ENCODE measurements at regions not wholly inside any gene's neighbourhood (a gene's known extent, or its start where the extent isn't known, plus 50 kb on each side); places are given as distances from the start of the nearest gene placed in this dataset.

GRCh38 chr15:60057554-60057953 is 53.4 kb downstream of the FOXB1 start:
- Histone ChIP-seq H3K36me3 (ENCODE audit: control insufficient read depth, insufficient read depth, low read length) (no peaks in the 10 kb centered on the region), H3K9me3 (ENCODE audit: control insufficient read depth, low read length) (no peaks in the 10 kb centered on the region), H3K4me1 (ENCODE audit: control insufficient read depth, insufficient read depth, low read length) (no peaks in the 10 kb centered on the region), H3K27ac (ENCODE audit: insufficient read depth, low read depth, low read length, poor library complexity, severe bottlenecking) (no peak overlapping the region), H3K27me3 (ENCODE audit: control insufficient read depth, insufficient read depth, low read length, poor library complexity, severe bottlenecking) (no peaks in the 10 kb centered on the region), H3K4me3 (ENCODE audit: insufficient read depth, low read depth, low read length) (no peak overlapping the region)
- WGBS, 2 experiments, result 92 to 94% methylated on average over 3 of the region's 3 CpGs

GRCh38 chr15:60059186-60059585 is 55.1 kb downstream of the FOXB1 start:
- no peak overlapping the region for H3K27ac ChIP-seq (ENCODE audit: insufficient read depth, low read depth, low read length, poor library complexity, severe bottlenecking)
- 89 to 100% methylated on average over 1 of the region's 1 CpG for WGBS, 2 experiments

GRCh38 chr15:60061758-60062157 is 57.6 kb downstream of the FOXB1 start:
- Histone ChIP-seq H3K4me1 (ENCODE audit: control insufficient read depth, insufficient read depth, low read length) (no peaks in the 10 kb centered on the region), H3K27me3 (ENCODE audit: control insufficient read depth, insufficient read depth, low read length, poor library complexity, severe bottlenecking) (no peaks in the 10 kb centered on the region), H3K36me3 (ENCODE audit: control insufficient read depth, insufficient read depth, low read length) (no peaks in the 10 kb centered on the region), H3K27ac (ENCODE audit: insufficient read depth, low read depth, low read length, poor library complexity, severe bottlenecking) (no peak overlapping the region), H3K4me3 (ENCODE audit: insufficient read depth, low read depth, low read length) (no peak overlapping the region), H3K9me3 (ENCODE audit: control insufficient read depth, low read length) (no peaks in the 10 kb centered on the region)
- 88 to 96% methylated on average over 1 of the region's 1 CpG for WGBS, 2 experiments

More at GRCh38 chr15:60059186-60059585, 55.1 kb downstream of the FOXB1 start:
- Histone ChIP-seq H3K4me3 (ENCODE audit: insufficient read depth, low read depth, low read length) (no peak overlapping the region), H3K36me3 (ENCODE audit: control insufficient read depth, insufficient read depth, low read length) (no peaks in the 10 kb centered on the region), H3K4me1 (ENCODE audit: control insufficient read depth, insufficient read depth, low read length) (no peaks in the 10 kb centered on the region), H3K9me3 (ENCODE audit: control insufficient read depth, low read length) (no peaks in the 10 kb centered on the region), H3K27me3 (ENCODE audit: control insufficient read depth, insufficient read depth, low read length, poor library complexity, severe bottlenecking) (no peaks in the 10 kb centered on the region)

- Histone ChIP-seq H3K4me3 (ENCODE audit: insufficient read depth, low read depth, low read length) (no peak overlapping the region), H3K27me3 (ENCODE audit: control insufficient read depth, insufficient read depth, low read length, poor library complexity, severe bottlenecking) (no peaks in the 10 kb centered on the region), H3K9me3 (ENCODE audit: control insufficient read depth, low read length) (no peaks in the 10 kb centered on the region), H3K4me1 (ENCODE audit: control insufficient read depth, insufficient read depth, low read length) (no peaks in the 10 kb centered on the region), H3K27ac (ENCODE audit: insufficient read depth, low read depth, low read length, poor library complexity, severe bottlenecking) (no peak overlapping the region), H3K36me3 (ENCODE audit: control insufficient read depth, insufficient read depth, low read length) (no peaks in the 10 kb centered on the region)
- WGBS, 2 experiments, result 89 to 93% methylated on average over 3 of the region's 3 CpGs
These were observed 58.7 kb downstream of the FOXB1 start for GRCh38 chr15:60062826-60063225.

GRCh38 chr15:60065951-60066350 is 61.8 kb downstream of the FOXB1 start:
- H3K4me3 ChIP-seq (ENCODE audit: insufficient read depth, low read depth, low read length), result no peak overlapping the region
- no peak overlapping the region for H3K27ac ChIP-seq (ENCODE audit: insufficient read depth, low read depth, low read length, poor library complexity, severe bottlenecking)
- WGBS, 2 experiments, result 90 to 93% methylated on average over 7 of the region's 7 CpGs
- no peaks in the 10 kb centered on the region for H3K4me1 ChIP-seq (ENCODE audit: control insufficient read depth, insufficient read depth, low read length)
- no peaks in the 10 kb centered on the region for H3K27me3 ChIP-seq (ENCODE audit: control insufficient read depth, insufficient read depth, low read length, poor library complexity, severe bottlenecking)
- no peaks in the 10 kb centered on the region for H3K36me3 ChIP-seq (ENCODE audit: control insufficient read depth, insufficient read depth, low read length)
- H3K9me3 ChIP-seq (ENCODE audit: control insufficient read depth, low read length), result no peaks in the 10 kb centered on the region

GRCh38 chr15:60070838-60071493 is 66.9 kb downstream of the FOXB1 start:
- Histone ChIP-seq H3K9me3 (ENCODE audit: control insufficient read depth, low read length) (no peaks in the 10 kb centered on the region), H3K36me3 (ENCODE audit: control insufficient read depth, insufficient read depth, low read length) (no peaks in the 10 kb centered on the region), H3K4me1 (ENCODE audit: control insufficient read depth, insufficient read depth, low read length) (peaks cover 14% of the 10 kb centered on the region), H3K4me3 (ENCODE audit: insufficient read depth, low read depth, low read length) (no peak overlapping the region), H3K27ac (ENCODE audit: insufficient read depth, low read depth, low read length, poor library complexity, severe bottlenecking) (no peak overlapping the region), H3K27me3 (ENCODE audit: control insufficient read depth, insufficient read depth, low read length, poor library complexity, severe bottlenecking) (no peaks in the 10 kb centered on the region)
- WGBS, 2 experiments, result 82 to 86% methylated on average over 8 of the region's 8 CpGs

GRCh38 chr15:60072826-60073465 is 68.8 kb downstream of the FOXB1 start:
- H3K27ac ChIP-seq (ENCODE audit: insufficient read depth, low read depth, low read length, poor library complexity, severe bottlenecking), result no peak overlapping the region
- H3K27me3 ChIP-seq (ENCODE audit: control insufficient read depth, insufficient read depth, low read length, poor library complexity, severe bottlenecking), result no peaks in the 10 kb centered on the region
- H3K4me1 ChIP-seq (ENCODE audit: control insufficient read depth, insufficient read depth, low read length), result peaks cover 33% of the 10 kb centered on the region
- H3K4me3 ChIP-seq (ENCODE audit: insufficient read depth, low read depth, low read length), result no peak overlapping the region
- H3K36me3 ChIP-seq (ENCODE audit: control insufficient read depth, insufficient read depth, low read length), result no peaks in the 10 kb centered on the region
- no peaks in the 10 kb centered on the region for H3K9me3 ChIP-seq (ENCODE audit: control insufficient read depth, low read length)
- 81 to 83% methylated on average over 5 of the region's 5 CpGs for WGBS, 2 experiments

GRCh38 chr15:60073466-60073840 is 69.3 kb downstream of the FOXB1 start:
- Histone ChIP-seq H3K4me3 (ENCODE audit: insufficient read depth, low read depth, low read length) (no peak overlapping the region), H3K9me3 (ENCODE audit: control insufficient read depth, low read length) (no peaks in the 10 kb centered on the region), H3K4me1 (ENCODE audit: control insufficient read depth, insufficient read depth, low read length) (peaks cover 37% of the 10 kb centered on the region), H3K27ac (ENCODE audit: insufficient read depth, low read depth, low read length, poor library complexity, severe bottlenecking) (no peak overlapping the region), H3K27me3 (ENCODE audit: control insufficient read depth, insufficient read depth, low read length, poor library complexity, severe bottlenecking) (no peaks in the 10 kb centered on the region), H3K36me3 (ENCODE audit: control insufficient read depth, insufficient read depth, low read length) (no peaks in the 10 kb centered on the region)
- 94 to 96% methylated on average over 3 of the region's 3 CpGs for WGBS, 2 experiments

GRCh38 chr15:60074181-60074885 is 70.2 kb downstream of the FOXB1 start:
- WGBS, 2 experiments, result 89 to 94% methylated on average over 5 to 6 of the region's 6 CpGs
- H3K4me1 ChIP-seq (ENCODE audit: control insufficient read depth, insufficient read depth, low read length), result peaks cover 43% of the 10 kb centered on the region

GRCh38 chr15:60076045-60076444 is 71.9 kb downstream of the FOXB1 start:
- no peak overlapping the region for H3K4me3 ChIP-seq (ENCODE audit: insufficient read depth, low read depth, low read length)
- 82 to 86% methylated on average over 5 of the region's 5 CpGs for WGBS, 2 experiments
- peaks cover 43% of the 10 kb centered on the region for H3K4me1 ChIP-seq (ENCODE audit: control insufficient read depth, insufficient read depth, low read length)
- no peaks in the 10 kb centered on the region for H3K36me3 ChIP-seq (ENCODE audit: control insufficient read depth, insufficient read depth, low read length)
- no peaks in the 10 kb centered on the region for H3K27me3 ChIP-seq (ENCODE audit: control insufficient read depth, insufficient read depth, low read length, poor library complexity, severe bottlenecking)
- H3K27ac ChIP-seq (ENCODE audit: insufficient read depth, low read depth, low read length, poor library complexity, severe bottlenecking), result peak overlapping the region; percentile 68
- no peaks in the 10 kb centered on the region for H3K9me3 ChIP-seq (ENCODE audit: control insufficient read depth, low read length)

More at GRCh38 chr15:60074181-60074885, 70.2 kb downstream of the FOXB1 start:
- Histone ChIP-seq H3K27me3 (ENCODE audit: control insufficient read depth, insufficient read depth, low read length, poor library complexity, severe bottlenecking) (no peaks in the 10 kb centered on the region), H3K36me3 (ENCODE audit: control insufficient read depth, insufficient read depth, low read length) (no peaks in the 10 kb centered on the region), H3K9me3 (ENCODE audit: control insufficient read depth, low read length) (no peaks in the 10 kb centered on the region), H3K4me3 (ENCODE audit: insufficient read depth, low read depth, low read length) (no peak overlapping the region), H3K27ac (ENCODE audit: insufficient read depth, low read depth, low read length, poor library complexity, severe bottlenecking) (no peak overlapping the region)
